Tibial nerve (tissue), 3 donors: ENCODE measurements at regions not wholly inside any gene's neighbourhood (a gene's known extent, or its start where the extent isn't known, plus 50 kb on each side); places are given as distances from the start of the nearest gene placed in this dataset.

ENCODE experiments used
- POLR2A ChIP-seq, 2 donors: fragments of 450-650 bp; IDR thresholded peaks; one replicate each; pipeline ENCODE4 v1.6.1; 2017; ENCODE audit warnings: antibody characterized with exemption in 2 of 2, mild to moderate bottlenecking in 2 of 2, moderate library complexity in 2 of 2
- TF ChIP-seq, protein P1 (sequence below), 5 experiments: fragments of 200-600 bp in 3 of 5; fragments of 450-650 bp in 2 of 5; sonication (generic) in 3 of 5; IDR thresholded peaks; one replicate each; pipeline ENCODE4 v1.5.1; 2016 to 2019; ENCODE audit warnings: antibody characterized with exemption in 5 of 5, mild to moderate bottlenecking in 3 of 5, moderate library complexity in 2 of 5

DNA sequence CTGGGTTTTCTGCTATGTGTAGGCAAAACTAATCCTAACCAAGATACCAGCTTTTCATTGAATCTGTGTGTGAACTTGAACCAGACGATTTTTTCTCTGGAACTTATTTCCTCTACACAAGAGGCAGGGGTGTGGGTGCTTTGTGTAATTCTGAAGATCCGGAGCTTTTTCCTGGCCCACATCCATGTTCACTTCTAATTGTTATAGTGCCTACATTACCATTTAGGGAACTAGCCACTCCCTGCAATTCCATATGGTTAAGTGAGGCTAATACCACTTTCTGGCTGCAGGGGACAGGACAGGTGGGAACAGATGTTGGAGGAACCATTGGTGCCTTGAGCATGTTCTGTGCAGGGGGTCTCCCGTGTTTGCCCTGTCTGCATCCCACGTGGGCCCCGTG is 83.4 kb upstream of the FMN2 start:
- TF ChIP-seq, protein P1, sequence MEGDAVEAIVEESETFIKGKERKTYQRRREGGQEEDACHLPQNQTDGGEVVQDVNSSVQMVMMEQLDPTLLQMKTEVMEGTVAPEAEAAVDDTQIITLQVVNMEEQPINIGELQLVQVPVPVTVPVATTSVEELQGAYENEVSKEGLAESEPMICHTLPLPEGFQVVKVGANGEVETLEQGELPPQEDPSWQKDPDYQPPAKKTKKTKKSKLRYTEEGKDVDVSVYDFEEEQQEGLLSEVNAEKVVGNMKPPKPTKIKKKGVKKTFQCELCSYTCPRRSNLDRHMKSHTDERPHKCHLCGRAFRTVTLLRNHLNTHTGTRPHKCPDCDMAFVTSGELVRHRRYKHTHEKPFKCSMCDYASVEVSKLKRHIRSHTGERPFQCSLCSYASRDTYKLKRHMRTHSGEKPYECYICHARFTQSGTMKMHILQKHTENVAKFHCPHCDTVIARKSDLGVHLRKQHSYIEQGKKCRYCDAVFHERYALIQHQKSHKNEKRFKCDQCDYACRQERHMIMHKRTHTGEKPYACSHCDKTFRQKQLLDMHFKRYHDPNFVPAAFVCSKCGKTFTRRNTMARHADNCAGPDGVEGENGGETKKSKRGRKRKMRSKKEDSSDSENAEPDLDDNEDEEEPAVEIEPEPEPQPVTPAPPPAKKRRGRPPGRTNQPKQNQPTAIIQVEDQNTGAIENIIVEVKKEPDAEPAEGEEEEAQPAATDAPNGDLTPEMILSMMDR (IDR thresholded peaks at IDR 0.05), result no peak
- no peak for TF ChIP-seq POLR2A (IDR thresholded peaks at IDR 0.05)
